Calu3 (cell line): ENCODE measurements at regions not wholly inside any gene's neighbourhood (a gene's known extent, or its start where the extent isn't known, plus 50 kb on each side); places are given as distances from the start of the nearest gene placed in this dataset.

Source experiments
- BruUV-seq: library from RNA; stranded (reverse); fragments of 400-500 nt; replicated peaks from 2 replicates; lab custom pipeline; 2021; lab: Mats Ljungman, UMichigan
- CTCF ChIA-PET: fragments of 300-600 bp; sonication (Branson Sonifier 250); formaldehyde crosslinking; loops from one replicate; lab custom pipeline; 2022; ENCODE audit warnings: antibody characterized with exemption; lab: Charles Lee
- DNase-seq: peaks from one replicate; pipeline ENCODE4 v3.0.0; 2022
- H3K27ac Mint-ChIP-seq: one replicate; pipeline ENCODE4 v1.8.0; 2022; ENCODE audit warnings: mixed read lengths; ENCODE audit not compliant: unreplicated experiment
- H3K27me3 Mint-ChIP-seq: one replicate; pipeline ENCODE4 v1.8.0; 2022; ENCODE audit warnings: mixed read lengths; ENCODE audit not compliant: unreplicated experiment
- H3K36me3 Mint-ChIP-seq: one replicate; pipeline ENCODE4 v1.8.0; 2022; ENCODE audit warnings: mild to moderate bottlenecking, moderate library complexity, mixed read lengths; ENCODE audit not compliant: insufficient read depth, unreplicated experiment
- H3K4me1 Mint-ChIP-seq: one replicate; pipeline ENCODE4 v1.8.0; 2022; ENCODE audit warnings: mild to moderate bottlenecking, low read depth, mixed read lengths; ENCODE audit not compliant: unreplicated experiment
- H3K4me3 Mint-ChIP-seq: one replicate; pipeline ENCODE4 v1.8.0; 2022; ENCODE audit warnings: mild to moderate bottlenecking, low read depth, moderate library complexity, mixed read lengths; ENCODE audit not compliant: unreplicated experiment
- H3K9me3 Mint-ChIP-seq: one replicate; pipeline ENCODE4 v1.8.0; 2022; ENCODE audit warnings: low read depth, mixed read lengths; ENCODE audit not compliant: unreplicated experiment
- CTCF ChIP-seq: fragments of 200-600 bp; IDR thresholded peaks from one replicate; pipeline ENCODE4 v1.8.0; 2022; ENCODE audit warnings: antibody characterized with exemption; ENCODE audit not compliant: unreplicated experiment
- intact Hi-C: fragments of 100-400 bp; cut with micrococcal nuclease; formaldehyde crosslinking; loops from one replicate; pipeline ENCODE4 v1.10.0; 2022; ENCODE audit not compliant: unreplicated experiment

GRCh38 chr18:39761273-39761672, 2193.8 kb upstream of the PIK3C3 start:
- Mint-ChIP-seq H3K9me3 (no peaks in the 10 kb centered on the region), H3K4me1 (peaks cover 9% of the 10 kb centered on the region), H3K27ac (no peak overlapping the region), H3K4me3 (no peak overlapping the region), H3K27me3 (no peaks in the 10 kb centered on the region), H3K36me3 (peaks cover 10% of the 10 kb centered on the region)
- intact Hi-C loops: no loop called here
- CTCF ChIA-PET: no interaction called here
- TF ChIP-seq CTCF: no peak
- no TSS peak for BruUV-seq
- no peak for DNase-seq

GRCh38 chr18:39759926-39760325, 2194.3 kb upstream of the CELF4 start:
- Mint-ChIP-seq H3K27ac (no peak overlapping the region), H3K9me3 (no peaks in the 10 kb centered on the region), H3K4me3 (no peak overlapping the region), H3K36me3 (peaks cover 12% of the 10 kb centered on the region), H3K27me3 (no peaks in the 10 kb centered on the region), H3K4me1 (peaks cover 9% of the 10 kb centered on the region)
- DNase-seq: no peak
- BruUV-seq: no TSS peak
- CTCF ChIA-PET: no interaction called here
- no peak for TF ChIP-seq CTCF
- intact Hi-C loops: no loop called here

GRCh38 chr18:39753178-39753577, 2187.6 kb upstream of the CELF4 start:
- H3K27me3 Mint-ChIP-seq: no peaks in the 10 kb centered on the region
- no peak overlapping the region for H3K4me3 Mint-ChIP-seq
- H3K27ac Mint-ChIP-seq: no peak overlapping the region
- peaks cover 6% of the 10 kb centered on the region for H3K36me3 Mint-ChIP-seq
- BruUV-seq: no TSS peak
- CTCF ChIA-PET: no interaction called here
- peaks cover 3% of the 10 kb centered on the region for H3K9me3 Mint-ChIP-seq
- intact Hi-C loops: no loop called here
- DNase-seq: no peak
- H3K4me1 Mint-ChIP-seq: no peaks in the 10 kb centered on the region
- TF ChIP-seq CTCF: no peak

- Mint-ChIP-seq H3K27ac (no peak overlapping the region), H3K4me1 (no peaks in the 10 kb centered on the region), H3K27me3 (no peaks in the 10 kb centered on the region), H3K36me3 (peaks cover 6% of the 10 kb centered on the region), H3K9me3 (peaks cover 3% of the 10 kb centered on the region), H3K4me3 (no peak overlapping the region)
- intact Hi-C loops: no loop called here
- DNase-seq: no peak
- CTCF ChIA-PET: no interaction called here
- BruUV-seq: no TSS peak
- no peak for TF ChIP-seq CTCF
Measured at GRCh38 chr18:39752351-39752750, 2186.8 kb upstream of the CELF4 start.
